Smooth muscle cell (in vitro differentiated cells): ENCODE measurements at regions not wholly inside any gene's neighbourhood (a gene's known extent, or its start where the extent isn't known, plus 50 kb on each side); places are given as distances from the start of the nearest gene placed in this dataset.

Experiments used
- DNase-seq: peaks from one replicate; lab custom pipeline; 2025; ENCODE audit not compliant: unreplicated experiment; lab: John Stamatoyannopoulos, UW
- H2AFZ ChIP-seq: fragments of 200-600 bp; sonication (generic); 2 replicates; pipeline ENCODE4 v1.6.0; 2016; ENCODE audit warnings: antibody characterized with exemption, low read depth, mild to moderate bottlenecking
- H3F3A ChIP-seq: fragments of 200-600 bp; sonication (generic); 2 replicates; pipeline ENCODE4 v1.6.0; 2017; ENCODE audit warnings: antibody characterized with exemption, low read depth
- H3K27ac ChIP-seq: fragments of 200-600 bp; sonication (generic); 2 replicates; pipeline ENCODE4 v1.5.1; 2016; ENCODE audit warnings: low read depth, mild to moderate bottlenecking
- H3K27me3 ChIP-seq: fragments of 200-600 bp; sonication (generic); 2 replicates; pipeline ENCODE4 v1.6.1; 2016; ENCODE audit warnings: low read depth, mild to moderate bottlenecking
- H3K36me3 ChIP-seq: fragments of 200-600 bp; sonication (generic); 2 replicates; pipeline ENCODE4 v1.5.1; 2016; ENCODE audit warnings: low read depth
- H3K4me1 ChIP-seq: fragments of 200-600 bp; sonication (generic); 2 replicates; pipeline ENCODE4 v1.5.1; 2016; ENCODE audit warnings: low read depth
- H3K4me2 ChIP-seq: fragments of 200-600 bp; sonication (generic); 2 replicates; pipeline ENCODE4 v1.6.0; 2016; ENCODE audit warnings: mild to moderate bottlenecking
- H3K4me3 ChIP-seq: fragments of 200-600 bp; sonication (generic); 2 replicates; pipeline ENCODE4 v1.5.1; 2016; ENCODE audit warnings: mild to moderate bottlenecking
- H3K79me2 ChIP-seq: fragments of 200-600 bp; sonication (generic); 2 replicates; pipeline ENCODE4 v1.6.0; 2016; ENCODE audit warnings: low read depth, mild to moderate bottlenecking
- H3K9ac ChIP-seq: fragments of 200-600 bp; sonication (generic); 2 replicates; pipeline ENCODE4 v1.6.0; 2016; ENCODE audit warnings: low read depth
- H3K9me3 ChIP-seq: fragments of 200-600 bp; sonication (generic); replicated peaks from 2 replicates; pipeline ENCODE4 v1.5.1; 2016; ENCODE audit warnings: low read depth
- H4K20me1 ChIP-seq: fragments of 200-600 bp; sonication (generic); 2 replicates; pipeline ENCODE4 v1.6.0; 2016; ENCODE audit warnings: low read depth
- CTCF ChIP-seq: fragments of 200-600 bp; sonication (generic); IDR thresholded peaks from 2 replicates; pipeline ENCODE4 v1.5.1; 2017; ENCODE audit warnings: borderline replicate concordance, mild to moderate bottlenecking, antibody characterized with exemption; ENCODE audit not compliant: insufficient read depth, poor library complexity, severe bottlenecking
- WGBS: methylation state at CpG from one replicate; pipeline ENCODE4 v1.1.7; 2016; ENCODE audit warnings: low lambda C conversion rate; 5-methylcytosine and 5-hydroxymethylcytosine counted together

- no peaks in the 10 kb centered on the region for H3K4me1 ChIP-seq
- no peaks in the 10 kb centered on the region for H3K9me3 ChIP-seq
- H3K9ac ChIP-seq: no peak overlapping the region
- H3F3A ChIP-seq: no peaks in the 10 kb centered on the region
- no peak overlapping the region for H3K4me2 ChIP-seq
- no peak for DNase-seq
- H3K79me2 ChIP-seq: no peaks in the 10 kb centered on the region
- no peaks in the 10 kb centered on the region for H3K27me3 ChIP-seq
- no peak overlapping the region for H3K4me3 ChIP-seq
- no peaks in the 10 kb centered on the region for H4K20me1 ChIP-seq
- H3K27ac ChIP-seq: no peak overlapping the region
- WGBS: 89% methylated on average over 3 of the region's 3 CpGs
- no peak for TF ChIP-seq CTCF
- H2AFZ ChIP-seq: peak overlapping the region; percentile 67
- no peaks in the 10 kb centered on the region for H3K36me3 ChIP-seq
Observed at GRCh38 chr4:117267317-117267716, 181.9 kb upstream of the TRAM1L1 start.

GRCh38 chr4:117284736-117285135 lies 199.4 kb upstream of the TRAM1L1 start:
- no peak overlapping the region for H2AFZ ChIP-seq
- no peaks in the 10 kb centered on the region for H3F3A ChIP-seq
- H3K4me3 ChIP-seq: no peak overlapping the region
- H3K27me3 ChIP-seq: no peaks in the 10 kb centered on the region
- H3K9ac ChIP-seq: no peak overlapping the region
- no peak overlapping the region for H3K27ac ChIP-seq
- no peaks in the 10 kb centered on the region for H3K4me1 ChIP-seq
- TF ChIP-seq CTCF: no peak
- H3K79me2 ChIP-seq: no peaks in the 10 kb centered on the region
- no peaks in the 10 kb centered on the region for H4K20me1 ChIP-seq
- no peaks in the 10 kb centered on the region for H3K36me3 ChIP-seq
- H3K4me2 ChIP-seq: no peak overlapping the region
- H3K9me3 ChIP-seq: no peaks in the 10 kb centered on the region
- DNase-seq: no peak

- no peaks in the 10 kb centered on the region for H3K9me3 ChIP-seq
- no peaks in the 10 kb centered on the region for H3F3A ChIP-seq
- H4K20me1 ChIP-seq: no peaks in the 10 kb centered on the region
- H3K4me1 ChIP-seq: no peaks in the 10 kb centered on the region
- no peak overlapping the region for H3K27ac ChIP-seq
- H3K9ac ChIP-seq: no peak overlapping the region
- H3K36me3 ChIP-seq: no peaks in the 10 kb centered on the region
- no peak overlapping the region for H3K4me3 ChIP-seq
- WGBS: 96% methylated on average over 1 of the region's 1 CpG
- no peak overlapping the region for H3K4me2 ChIP-seq
- TF ChIP-seq CTCF: no peak
- H2AFZ ChIP-seq: no peak overlapping the region
- DNase-seq: no peak
- no peaks in the 10 kb centered on the region for H3K27me3 ChIP-seq
- H3K79me2 ChIP-seq: no peaks in the 10 kb centered on the region
Observed at GRCh38 chr4:117293784-117294183, 208.4 kb upstream of the TRAM1L1 start.

GRCh38 chr4:117302226-117302625 lies 216.8 kb upstream of the TRAM1L1 start:
- no peaks in the 10 kb centered on the region for H3K79me2 ChIP-seq
- no peak overlapping the region for H3K4me3 ChIP-seq
- H2AFZ ChIP-seq: no peak overlapping the region
- no peaks in the 10 kb centered on the region for H3K9me3 ChIP-seq
- no peak overlapping the region for H3K9ac ChIP-seq
- H3K36me3 ChIP-seq: no peaks in the 10 kb centered on the region
- TF ChIP-seq CTCF: no peak
- H3F3A ChIP-seq: no peaks in the 10 kb centered on the region
- no peak overlapping the region for H3K27ac ChIP-seq
- DNase-seq: no peak
- 97% methylated on average over 2 of the region's 2 CpGs for WGBS
- H3K4me2 ChIP-seq: no peak overlapping the region
- no peaks in the 10 kb centered on the region for H3K4me1 ChIP-seq
- no peaks in the 10 kb centered on the region for H3K27me3 ChIP-seq
- no peaks in the 10 kb centered on the region for H4K20me1 ChIP-seq
